HG03045 (cell line): ENCODE measurements at regions not wholly inside any gene's neighbourhood (a gene's known extent, or its start where the extent isn't known, plus 50 kb on each side); places are given as distances from the start of the nearest gene placed in this dataset.
"Not testable (repeated sequence)": the region's sequence is repeated elsewhere in the genome, so short reads cannot be mapped to it uniquely, and the experiment has no call there.

Experiments
- ATAC-seq: cut with Tn5 transposase; IDR thresholded peaks from one replicate; pipeline ENCODE4 v1.9.1; 2021; ENCODE audit warnings: mild to moderate bottlenecking, moderate library complexity; ENCODE audit not compliant: unreplicated experiment

- no peak for ATAC-seq
Measured at GRCh38 chr6:154920495-154921200, 74.5 kb upstream of the TIAM2 start.

GRCh38 chr6:154921482-154921881 is 73.6 kb upstream of the TIAM2 start:
- no peak for ATAC-seq

- no peak for ATAC-seq
Measured at GRCh38 chr6:154923199-154923869, 71.8 kb upstream of the TIAM2 start.

- no peak for ATAC-seq
Measured at GRCh38 chr6:154925130-154925529, 70.0 kb upstream of the TIAM2 start.

- no peak for ATAC-seq
Measured at GRCh38 chr6:154926366-154926765, 68.7 kb upstream of the TIAM2 start.

- ATAC-seq, result peak; percentile 56
Measured at GRCh38 chr6:154928325-154928922, 66.7 kb upstream of the TIAM2 start.

GRCh38 chr6:154930451-154930851 is 64.7 kb upstream of the TIAM2 start:
- no peak for ATAC-seq

GRCh38 chr6:154931711-154932424 is 63.2 kb upstream of the TIAM2 start:
- ATAC-seq, result no peak

- ATAC-seq, result no peak
Measured at GRCh38 chr6:154932515-154933027, 62.5 kb upstream of the TIAM2 start.

- ATAC-seq, result no peak
Measured at GRCh38 chr6:154933181-154933827, 61.8 kb upstream of the TIAM2 start.

- ATAC-seq, result no peak
Measured at GRCh38 chr6:154937306-154938220, 57.6 kb upstream of the TIAM2 start.

GRCh38 chr6:154938221-154938580 is 56.9 kb upstream of the TIAM2 start:
- ATAC-seq, result no peak

GRCh38 chr6:154938727-154939285 is 56.3 kb upstream of the TIAM2 start:
- ATAC-seq, result not testable (repeated sequence)

GRCh38 chr6:154942770-154943169 is 52.3 kb upstream of the TIAM2 start:
- ATAC-seq, result no peak

GRCh38 chr6:154945271-154945890 is 49.7 kb upstream of the TIAM2 start:
- ATAC-seq, result no peak
